Progenitor cell of endocrine pancreas (in vitro differentiated cells): ENCODE measurements at regions not wholly inside any gene's neighbourhood (a gene's known extent, or its start where the extent isn't known, plus 50 kb on each side); places are given as distances from the start of the nearest gene placed in this dataset.

Experiments
- DNase-seq: peaks from one replicate; pipeline ENCODE4 v3.0.0; 2021; ENCODE audit warnings: low spot score; ENCODE audit not compliant: unreplicated experiment
- H3K27ac Mint-ChIP-seq: 2 replicates; pipeline ENCODE4 v1.8.0; 2021; ENCODE audit warnings: mild to moderate bottlenecking, moderate library complexity, mixed read lengths
- H3K27me3 Mint-ChIP-seq: 2 replicates; pipeline ENCODE4 v1.8.0; 2021; ENCODE audit warnings: mixed read lengths
- H3K36me3 Mint-ChIP-seq: 2 replicates; pipeline ENCODE4 v1.8.0; 2022; ENCODE audit warnings: mixed read lengths; ENCODE audit not compliant: insufficient read depth
- H3K4me1 Mint-ChIP-seq: 2 replicates; pipeline ENCODE4 v1.8.0; 2021; ENCODE audit warnings: low read depth, mixed read lengths
- H3K4me3 Mint-ChIP-seq: 2 replicates; pipeline ENCODE4 v1.8.0; 2021; ENCODE audit warnings: low read depth, mild to moderate bottlenecking, moderate library complexity, mixed read lengths
- H3K9me3 Mint-ChIP-seq: 2 replicates; pipeline ENCODE4 v1.8.0; 2021; ENCODE audit warnings: low read depth, mixed read lengths
- CTCF ChIP-seq: fragments of 200-600 bp; sonication (generic); IDR thresholded peaks from one replicate; pipeline ENCODE4 v1.5.0; 2021; ENCODE audit warnings: antibody characterized with exemption, mild to moderate bottlenecking; ENCODE audit not compliant: unreplicated experiment

- Mint-ChIP-seq H3K27me3 (peaks cover 14% of the 10 kb centered on the region), H3K27ac (no peak overlapping the region), H3K36me3 (no peaks in the 10 kb centered on the region), H3K9me3 (no peaks in the 10 kb centered on the region), H3K4me3 (no peak overlapping the region), H3K4me1 (peaks cover 22% of the 10 kb centered on the region)
- TF ChIP-seq CTCF, result no peak
- no peak for DNase-seq
Measured at GRCh38 chr3:176850498-176850897, 346.8 kb downstream of the TBL1XR1 start.

GRCh38 chr3:176848431-176849214, 348.7 kb downstream of the TBL1XR1 start:
- peaks cover 4% of the 10 kb centered on the region for H3K27me3 Mint-ChIP-seq
- H3K4me1 Mint-ChIP-seq, result peaks cover 17% of the 10 kb centered on the region
- H3K36me3 Mint-ChIP-seq, result no peaks in the 10 kb centered on the region
- no peaks in the 10 kb centered on the region for H3K9me3 Mint-ChIP-seq
- no peak for TF ChIP-seq CTCF
- no peak overlapping the region for H3K4me3 Mint-ChIP-seq
- no peak for DNase-seq
- no peak overlapping the region for H3K27ac Mint-ChIP-seq

- Mint-ChIP-seq H3K9me3 (no peaks in the 10 kb centered on the region), H3K4me1 (no peaks in the 10 kb centered on the region), H3K4me3 (no peak overlapping the region), H3K27ac (no peak overlapping the region), H3K36me3 (no peaks in the 10 kb centered on the region), H3K27me3 (no peaks in the 10 kb centered on the region)
- DNase-seq, result no peak
- TF ChIP-seq CTCF, result no peak
Measured at GRCh38 chr3:176842914-176843313, 354.4 kb downstream of the TBL1XR1 start.

- no peak for DNase-seq
- no peak overlapping the region for H3K4me3 Mint-ChIP-seq
Measured at GRCh38 chr3:176840641-176841286, 356.5 kb downstream of the TBL1XR1 start.

GRCh38 chr3:176839901-176840300, 357.4 kb downstream of the TBL1XR1 start:
- H3K27me3 Mint-ChIP-seq, result no peaks in the 10 kb centered on the region
- H3K27ac Mint-ChIP-seq, result no peak overlapping the region
- H3K9me3 Mint-ChIP-seq, result no peaks in the 10 kb centered on the region
- no peaks in the 10 kb centered on the region for H3K4me1 Mint-ChIP-seq
- H3K4me3 Mint-ChIP-seq, result no peak overlapping the region
- no peak for DNase-seq
- H3K36me3 Mint-ChIP-seq, result no peaks in the 10 kb centered on the region
- TF ChIP-seq CTCF, result no peak

More at GRCh38 chr3:176840641-176841286, 356.5 kb downstream of the TBL1XR1 start:
- H3K36me3 Mint-ChIP-seq, result no peaks in the 10 kb centered on the region
- H3K9me3 Mint-ChIP-seq, result no peaks in the 10 kb centered on the region
- no peaks in the 10 kb centered on the region for H3K27me3 Mint-ChIP-seq
- H3K27ac Mint-ChIP-seq, result no peak overlapping the region
- no peaks in the 10 kb centered on the region for H3K4me1 Mint-ChIP-seq
- no peak for TF ChIP-seq CTCF
